Keratinocyte (primary cell): ENCODE measurements at regions not wholly inside any gene's neighbourhood (a gene's known extent, or its start where the extent isn't known, plus 50 kb on each side); places are given as distances from the start of the nearest gene placed in this dataset.

Experiments used
- DNase-seq: peaks from one replicate; pipeline ENCODE4 v3.0.0-alpha.2; 2011; ENCODE audit warnings: low read depth, missing footprints, low spot score
- FAIRE-seq: peaks from 2 replicates; lab custom pipeline; 2011; peaks lifted over from hg19 to GRCh38; lab: Jason Lieb, UNC
- H2AFZ ChIP-seq: 2 replicates; pipeline ENCODE4 v1.6.0; 2012; ENCODE audit warnings: low read length, control low read depth, inconsistent platforms; ENCODE audit not compliant: control insufficient read depth
- H3K27ac ChIP-seq: 2 replicates; pipeline ENCODE4 v1.5.1; 2011; ENCODE audit warnings: low read length; ENCODE audit not compliant: control insufficient read depth, insufficient read depth
- H3K27me3 ChIP-seq: 3 replicates; pipeline ENCODE4 v1.6.0; 2011; ENCODE audit warnings: low read length; ENCODE audit not compliant: control insufficient read depth, insufficient read depth; ENCODE audit errors: extremely low read depth
- H3K36me3 ChIP-seq, 2 experiments: 2 replicates in 1 of 2; 3 replicates in 1 of 2; pipeline ENCODE4 v1.5.1; 2011; ENCODE audit warnings: low read length in 2 of 2, mild to moderate bottlenecking in 1 of 2; ENCODE audit not compliant: control insufficient read depth in 2 of 2, insufficient read depth in 2 of 2; ENCODE audit errors: extremely low read depth in 1 of 2
- H3K4me1 ChIP-seq: 3 replicates; pipeline ENCODE4 v1.5.1; 2011; ENCODE audit warnings: low read length; ENCODE audit not compliant: control insufficient read depth, insufficient read depth; ENCODE audit errors: extremely low read depth
- H3K4me2 ChIP-seq: 3 replicates; pipeline ENCODE4 v1.6.0; 2011; ENCODE audit warnings: low read depth, low read length; ENCODE audit not compliant: control insufficient read depth, insufficient read depth; ENCODE audit errors: extremely low read depth
- H3K4me3 ChIP-seq, 3 experiments: fragments of 200-600 bp in 1 of 3; sonication (generic) in 1 of 3; 2 replicates in 2 of 3; 3 replicates in 1 of 3; pipeline ENCODE4 v1.5.1; 2011 to 2016; ENCODE audit warnings: low read length in 3 of 3, mild to moderate bottlenecking in 3 of 3, control low read depth in 2 of 3, inconsistent platforms in 1 of 3, low read depth in 1 of 3, mixed read lengths in 1 of 3, mixed run types in 1 of 3, moderate library complexity in 1 of 3; ENCODE audit not compliant: control insufficient read depth in 2 of 3, insufficient read depth in 2 of 3; ENCODE audit errors: extremely low read depth in 1 of 3
- H3K79me2 ChIP-seq: 2 replicates; pipeline ENCODE4 v1.6.0; 2012; ENCODE audit warnings: low read length; ENCODE audit not compliant: control insufficient read depth, insufficient read depth
- H3K9ac ChIP-seq: 3 replicates; pipeline ENCODE4 v1.6.0; 2011; ENCODE audit warnings: low read length; ENCODE audit not compliant: control insufficient read depth, insufficient read depth; ENCODE audit errors: extremely low read depth
- H3K9me1 ChIP-seq: 3 replicates; pipeline ENCODE4 v1.6.0; 2011; ENCODE audit warnings: low read length; ENCODE audit not compliant: control insufficient read depth, insufficient read depth; ENCODE audit errors: extremely low read depth
- H3K9me3 ChIP-seq: 2 replicates; pipeline ENCODE4 v1.5.1; 2012; ENCODE audit warnings: low read depth, low read length; ENCODE audit not compliant: control insufficient read depth
- H4K20me1 ChIP-seq: 3 replicates; pipeline ENCODE4 v1.6.0; 2011; ENCODE audit warnings: low read length; ENCODE audit not compliant: control insufficient read depth, insufficient read depth; ENCODE audit errors: extremely low read depth
- CTCF ChIP-seq, 3 experiments: IDR thresholded peaks in 1 of 3; conservative IDR thresholded peaks in 1 of 3; optimal IDR thresholded peaks in 1 of 3; 2 replicates in 2 of 3; 3 replicates in 1 of 3; pipeline versions ENCODE3 to v1.5.1; 2011; ENCODE audit warnings: low read length in 3 of 3, mild to moderate bottlenecking in 3 of 3, moderate library complexity in 2 of 3, control low read depth in 1 of 3, inconsistent platforms in 1 of 3; ENCODE audit not compliant: insufficient read depth in 2 of 3; ENCODE audit errors: extremely low read depth in 1 of 3
- EZH2 ChIP-seq: IDR thresholded peaks from one replicate; pipeline ENCODE4 v1.6.1; 2012; ENCODE audit warnings: inconsistent platforms, mild to moderate bottlenecking, low read length, moderate library complexity
- dilution Hi-C: fragments of 300-500 bp; cut with MboI; formaldehyde crosslinking; loops from one replicate; pipeline ENCODE4 v1.7.0; 2020; ENCODE audit warnings: low sequenced_read_pairs; ENCODE audit not compliant: extremely low pct_ligation_motif_present

GRCh38 chr7:41449286-41449685, 253.6 kb downstream of the INHBA start:
- Histone ChIP-seq H3K36me3 (no peaks in the 10 kb centered on the region), H2AFZ (no peak overlapping the region), H3K9me1 (no peaks in the 10 kb centered on the region), H3K79me2 (no peaks in the 10 kb centered on the region), H3K4me1 (peaks cover 8% of the 10 kb centered on the region), H3K4me2 (no peak overlapping the region), H4K20me1 (no peaks in the 10 kb centered on the region), H3K4me3 (no peak overlapping the region), H3K27ac (no peak overlapping the region), H3K9me3 (no peaks in the 10 kb centered on the region), H3K9ac (no peak overlapping the region), H3K27me3 (no peaks in the 10 kb centered on the region)
- TF ChIP-seq CTCF (optimal IDR thresholded peaks at IDR 0.05 in 1 of 3, IDR thresholded peaks at IDR 0.05 in 1 of 3, conservative IDR thresholded peaks at IDR 0.05 in 1 of 3; ENCODE audit: extremely low read depth in 1 of 3, insufficient read depth in 2 of 3, low read length in 3 of 3) (no peak), EZH2 (no peak)
- dilution Hi-C loops = loop anchor here (25.0 kb wide), 1 partner anchor 238 kb away; no protein-coding TSS in a partner anchor
- DNase-seq (no peak), FAIRE-seq (no peak)

DNA sequence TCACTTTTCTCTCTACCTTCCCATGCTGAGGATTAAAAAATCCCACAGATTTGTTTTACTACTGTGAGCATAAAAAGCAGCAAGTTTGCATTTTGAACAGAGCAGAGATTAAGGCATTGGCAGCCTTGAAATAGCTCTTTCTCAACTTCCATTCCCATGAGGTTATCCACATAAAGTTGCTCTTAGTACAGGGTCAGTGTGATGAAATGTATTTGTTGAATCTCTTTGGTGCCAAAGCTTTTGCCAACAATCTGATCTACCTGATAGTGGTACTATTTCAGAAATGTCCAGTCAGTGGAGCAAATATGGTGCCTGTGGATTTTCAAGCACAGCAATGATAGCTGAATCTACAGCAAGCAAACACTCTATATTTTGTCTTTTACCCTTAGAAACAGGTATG, 254.8 kb downstream of the INHBA start:
- peaks cover 8% of the 10 kb centered on the region for H3K4me1 ChIP-seq
- H3K36me3 ChIP-seq = no peaks in the 10 kb centered on the region
- no peaks in the 10 kb centered on the region for H3K79me2 ChIP-seq
- no peak overlapping the region for H3K27ac ChIP-seq
- no peak overlapping the region for H3K9ac ChIP-seq
- H3K4me3 ChIP-seq = no peak overlapping the region
- no peaks in the 10 kb centered on the region for H3K9me1 ChIP-seq
- no peaks in the 10 kb centered on the region for H4K20me1 ChIP-seq
- TF ChIP-seq CTCF (optimal IDR thresholded peaks at IDR 0.05 in 1 of 3, IDR thresholded peaks at IDR 0.05 in 1 of 3, conservative IDR thresholded peaks at IDR 0.05 in 1 of 3; ENCODE audit: extremely low read depth in 1 of 3, insufficient read depth in 2 of 3, low read length in 3 of 3) = no peak
- TF ChIP-seq EZH2 = no peak
- DNase-seq = no peak
- H3K4me2 ChIP-seq = no peak overlapping the region
- no peak overlapping the region for H2AFZ ChIP-seq
- FAIRE-seq = no peak
- no peaks in the 10 kb centered on the region for H3K27me3 ChIP-seq
- H3K9me3 ChIP-seq = no peaks in the 10 kb centered on the region
- dilution Hi-C loops = loop anchor here (25.0 kb wide), 1 partner anchor 239 kb away; no protein-coding TSS in a partner anchor
